ENCODE measurements at regions not wholly inside any gene's neighbourhood (a gene's known extent, or its start where the extent isn't known, plus 50 kb on each side); places are given as distances from the start of the nearest gene placed in this dataset.

DNA sequence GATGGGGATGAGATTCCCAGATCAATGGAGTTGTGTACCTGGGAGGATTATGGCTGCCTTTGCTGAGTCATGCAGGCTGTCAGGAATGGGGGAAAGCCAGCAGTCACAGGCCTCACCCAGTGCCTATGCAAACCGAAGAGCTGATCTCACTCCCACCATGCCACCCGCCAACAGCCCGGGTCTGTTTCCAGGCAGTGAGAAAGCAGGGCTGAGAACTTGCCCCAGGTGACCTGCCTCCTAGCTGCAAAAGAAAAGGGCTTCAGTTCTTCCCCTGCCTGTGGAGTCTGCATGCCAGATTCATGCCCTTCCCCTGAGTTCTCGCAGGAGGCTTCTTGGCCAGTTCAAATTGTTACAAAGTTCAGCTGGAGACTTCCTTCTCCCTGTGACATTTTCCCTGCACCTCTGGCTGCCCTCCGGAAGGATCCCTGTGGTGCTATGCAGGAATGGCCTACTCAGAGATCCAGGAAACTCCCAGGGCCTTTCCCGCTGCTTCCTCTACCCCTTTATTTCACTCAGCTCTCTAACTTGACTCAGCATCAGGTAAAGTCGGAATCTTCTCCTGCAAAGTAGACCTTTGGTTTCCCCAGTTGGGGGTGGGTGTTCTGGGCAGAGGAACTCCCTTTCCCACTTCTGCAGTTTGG is 71.5 kb upstream of the B3GAT2 start:
- TF ChIP-seq SIN3A (IDR thresholded peaks at IDR 0.05; ENCODE audit: borderline replicate concordance, insufficient read depth, low read depth, low read length), result no peak
- TF ChIP-seq, protein P1, sequence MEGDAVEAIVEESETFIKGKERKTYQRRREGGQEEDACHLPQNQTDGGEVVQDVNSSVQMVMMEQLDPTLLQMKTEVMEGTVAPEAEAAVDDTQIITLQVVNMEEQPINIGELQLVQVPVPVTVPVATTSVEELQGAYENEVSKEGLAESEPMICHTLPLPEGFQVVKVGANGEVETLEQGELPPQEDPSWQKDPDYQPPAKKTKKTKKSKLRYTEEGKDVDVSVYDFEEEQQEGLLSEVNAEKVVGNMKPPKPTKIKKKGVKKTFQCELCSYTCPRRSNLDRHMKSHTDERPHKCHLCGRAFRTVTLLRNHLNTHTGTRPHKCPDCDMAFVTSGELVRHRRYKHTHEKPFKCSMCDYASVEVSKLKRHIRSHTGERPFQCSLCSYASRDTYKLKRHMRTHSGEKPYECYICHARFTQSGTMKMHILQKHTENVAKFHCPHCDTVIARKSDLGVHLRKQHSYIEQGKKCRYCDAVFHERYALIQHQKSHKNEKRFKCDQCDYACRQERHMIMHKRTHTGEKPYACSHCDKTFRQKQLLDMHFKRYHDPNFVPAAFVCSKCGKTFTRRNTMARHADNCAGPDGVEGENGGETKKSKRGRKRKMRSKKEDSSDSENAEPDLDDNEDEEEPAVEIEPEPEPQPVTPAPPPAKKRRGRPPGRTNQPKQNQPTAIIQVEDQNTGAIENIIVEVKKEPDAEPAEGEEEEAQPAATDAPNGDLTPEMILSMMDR (IDR thresholded peaks at IDR 0.05), result no peak
- TF ChIP-seq POLR2AphosphoS5 (IDR thresholded peaks at IDR 0.05; ENCODE audit: low read depth, low read length), result no peak
- TF ChIP-seq, protein P2, sequence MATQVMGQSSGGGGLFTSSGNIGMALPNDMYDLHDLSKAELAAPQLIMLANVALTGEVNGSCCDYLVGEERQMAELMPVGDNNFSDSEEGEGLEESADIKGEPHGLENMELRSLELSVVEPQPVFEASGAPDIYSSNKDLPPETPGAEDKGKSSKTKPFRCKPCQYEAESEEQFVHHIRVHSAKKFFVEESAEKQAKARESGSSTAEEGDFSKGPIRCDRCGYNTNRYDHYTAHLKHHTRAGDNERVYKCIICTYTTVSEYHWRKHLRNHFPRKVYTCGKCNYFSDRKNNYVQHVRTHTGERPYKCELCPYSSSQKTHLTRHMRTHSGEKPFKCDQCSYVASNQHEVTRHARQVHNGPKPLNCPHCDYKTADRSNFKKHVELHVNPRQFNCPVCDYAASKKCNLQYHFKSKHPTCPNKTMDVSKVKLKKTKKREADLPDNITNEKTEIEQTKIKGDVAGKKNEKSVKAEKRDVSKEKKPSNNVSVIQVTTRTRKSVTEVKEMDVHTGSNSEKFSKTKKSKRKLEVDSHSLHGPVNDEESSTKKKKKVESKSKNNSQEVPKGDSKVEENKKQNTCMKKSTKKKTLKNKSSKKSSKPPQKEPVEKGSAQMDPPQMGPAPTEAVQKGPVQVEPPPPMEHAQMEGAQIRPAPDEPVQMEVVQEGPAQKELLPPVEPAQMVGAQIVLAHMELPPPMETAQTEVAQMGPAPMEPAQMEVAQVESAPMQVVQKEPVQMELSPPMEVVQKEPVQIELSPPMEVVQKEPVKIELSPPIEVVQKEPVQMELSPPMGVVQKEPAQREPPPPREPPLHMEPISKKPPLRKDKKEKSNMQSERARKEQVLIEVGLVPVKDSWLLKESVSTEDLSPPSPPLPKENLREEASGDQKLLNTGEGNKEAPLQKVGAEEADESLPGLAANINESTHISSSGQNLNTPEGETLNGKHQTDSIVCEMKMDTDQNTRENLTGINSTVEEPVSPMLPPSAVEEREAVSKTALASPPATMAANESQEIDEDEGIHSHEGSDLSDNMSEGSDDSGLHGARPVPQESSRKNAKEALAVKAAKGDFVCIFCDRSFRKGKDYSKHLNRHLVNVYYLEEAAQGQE (IDR thresholded peaks at IDR 0.05; ENCODE audit: insufficient read depth in 1 of 2, low read depth in 2 of 2, low read length in 1 of 2), result no peak
- TF ChIP-seq TCF7L2 (IDR thresholded peaks at IDR 0.05; ENCODE audit: low read depth, low read length), result no peak
